Spleen (tissue), 11 donors: ENCODE measurements at regions not wholly inside any gene's neighbourhood (a gene's known extent, or its start where the extent isn't known, plus 50 kb on each side); places are given as distances from the start of the nearest gene placed in this dataset.

ENCODE experiments used
- DNase-seq: peaks from one replicate; pipeline ENCODE4 v3.0.0-alpha.2; 2020
- H3K27ac ChIP-seq, 8 donors: fragments of 200-600 bp; sonication (generic) in 7 of 8; 1 replicate in 4 of 8; 2 replicates in 4 of 8; pipeline versions ENCODE4 v1.5.0 to v1.8.0; 2016 to 2021; ENCODE audit warnings: inconsistent platforms in 4 of 8, mild to moderate bottlenecking in 4 of 8, moderate library complexity in 1 of 8
- H3K27me3 ChIP-seq, 7 donors: fragments of 200-600 bp; sonication (generic) in 6 of 7; replicated peaks in 1 of 7; 1 replicate in 4 of 7; 2 replicates in 3 of 7; pipeline versions ENCODE4 v1.5.0 to v1.8.0; 2016 to 2021; ENCODE audit warnings: inconsistent platforms in 3 of 7, mild to moderate bottlenecking in 1 of 7
- H3K36me3 ChIP-seq, 6 donors: fragments of 200-600 bp; sonication (generic) in 5 of 6; 1 replicate in 4 of 6; 2 replicates in 2 of 6; pipeline versions ENCODE4 v1.5.0 to v1.8.0; 2016 to 2021; ENCODE audit warnings: inconsistent platforms in 2 of 6
- H3K4me1 ChIP-seq, 6 donors: fragments of 200-600 bp; sonication (generic) in 5 of 6; 1 replicate in 3 of 6; 2 replicates in 3 of 6; pipeline versions ENCODE4 v1.5.0 to v1.8.0; 2016 to 2021; ENCODE audit warnings: inconsistent platforms in 3 of 6
- H3K4me3 ChIP-seq, 8 donors: fragments of 200-600 bp; sonication (generic) in 7 of 8; 1 replicate in 4 of 8; 2 replicates in 4 of 8; pipeline versions ENCODE4 v1.5.0 to v1.8.0; 2016 to 2021; ENCODE audit warnings: inconsistent platforms in 4 of 8, mild to moderate bottlenecking in 4 of 8, moderate library complexity in 2 of 8
- H3K9me3 ChIP-seq, 8 donors: fragments of 200-600 bp; sonication (generic) in 7 of 8; 1 replicate in 4 of 8; 2 replicates in 4 of 8; pipeline versions ENCODE4 v1.5.0 to v1.8.0; 2016 to 2021; ENCODE audit warnings: inconsistent platforms in 4 of 8
- POLR2A ChIP-seq, 3 donors: fragments of 450-650 bp; IDR thresholded peaks; one replicate each; pipeline ENCODE4 v1.5.1; 2017; ENCODE audit warnings: antibody characterized with exemption in 3 of 3, mild to moderate bottlenecking in 1 of 3
- POLR2AphosphoS5 ChIP-seq, 3 donors: sonication (generic); formaldehyde crosslinking; IDR thresholded peaks; one replicate each; pipeline ENCODE4 v1.5.1; 2017; ENCODE audit warnings: antibody characterized with exemption in 3 of 3
- WGBS, 5 donors: extraction: QIAGEN DNeasy Blood & Tissue Kit in 3 of 5; methylation state at CpG; one replicate each; pipeline versions ENCODE4 v1.1.5 to v1.1.7; 2013 to 2018; 5-methylcytosine and 5-hydroxymethylcytosine counted together
- intact Hi-C: fragments of 100-400 bp; cut with DNase I; formaldehyde crosslinking; loops from one replicate; pipeline ENCODE4 v1.15.0; 2023; ENCODE audit warnings: low total_unique reads
- TF ChIP-seq, protein P1 (sequence below), 11 experiments: fragments of 200-600 bp in 7 of 11; fragments of 450-650 bp in 4 of 11; sonication (generic) in 4 of 11; IDR thresholded peaks in 8 of 11; conservative IDR thresholded peaks in 3 of 11; 1 replicate in 7 of 11; 2 replicates in 4 of 11; pipeline versions ENCODE4 v1.4.0 to v1.8.0; 2016 to 2021; ENCODE audit warnings: antibody characterized with exemption in 11 of 11, inconsistent platforms in 4 of 11, mild to moderate bottlenecking in 1 of 11
- donor health status: healthy with polysubstance abuse.
- donor health status: DM: no; HTN: no; CAD: no; lungs with moderate emphysema.
- donor health status: DM: no; HTN: no; CAD: no.
- donor health status: Bipolar disorder and iron deficiency.
- donor health status: healthy.
- donor health status: DM: no; HTN: no; CAD: no.
- donor health status: DM: yes; HTN: yes; CAD: no.

DNA sequence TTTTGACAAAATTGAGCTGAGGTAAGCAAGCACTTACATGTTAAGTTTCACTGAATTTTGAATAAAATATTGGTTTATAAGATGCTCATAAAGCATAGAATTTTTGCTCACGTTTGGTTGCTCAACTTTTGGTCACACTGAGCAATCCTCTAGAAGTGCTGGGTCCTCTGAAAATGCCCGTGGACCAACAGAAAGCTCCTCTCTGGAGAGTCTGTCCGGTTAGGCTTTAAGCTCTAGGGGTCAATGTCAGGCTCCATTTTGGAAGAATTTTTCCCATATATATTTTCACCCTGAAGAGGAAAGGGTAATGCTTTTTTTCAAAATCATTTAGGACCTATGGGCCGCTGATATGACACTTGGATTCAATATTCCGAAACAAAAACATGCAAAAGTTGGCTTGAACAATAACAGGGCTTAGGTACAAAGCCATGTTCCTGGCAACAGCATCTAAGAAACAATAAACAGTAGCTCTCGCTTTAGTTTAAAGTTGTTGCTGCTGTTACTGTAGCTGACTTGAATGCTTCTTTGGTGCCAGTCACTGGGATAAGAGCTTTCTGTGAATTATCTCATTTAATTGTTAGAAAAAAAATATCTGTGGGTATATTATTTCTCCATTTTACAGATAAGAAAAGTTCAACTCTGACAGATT, 131.7 kb upstream of the ESRRG start:
- intact Hi-C loops: no loop called here
- H3K27ac ChIP-seq: no peak overlapping the region
- H3K4me1 ChIP-seq: no peaks in the 10 kb centered on the region
- no peak for TF ChIP-seq POLR2A (IDR thresholded peaks at IDR 0.05)
- TF ChIP-seq, protein P1, sequence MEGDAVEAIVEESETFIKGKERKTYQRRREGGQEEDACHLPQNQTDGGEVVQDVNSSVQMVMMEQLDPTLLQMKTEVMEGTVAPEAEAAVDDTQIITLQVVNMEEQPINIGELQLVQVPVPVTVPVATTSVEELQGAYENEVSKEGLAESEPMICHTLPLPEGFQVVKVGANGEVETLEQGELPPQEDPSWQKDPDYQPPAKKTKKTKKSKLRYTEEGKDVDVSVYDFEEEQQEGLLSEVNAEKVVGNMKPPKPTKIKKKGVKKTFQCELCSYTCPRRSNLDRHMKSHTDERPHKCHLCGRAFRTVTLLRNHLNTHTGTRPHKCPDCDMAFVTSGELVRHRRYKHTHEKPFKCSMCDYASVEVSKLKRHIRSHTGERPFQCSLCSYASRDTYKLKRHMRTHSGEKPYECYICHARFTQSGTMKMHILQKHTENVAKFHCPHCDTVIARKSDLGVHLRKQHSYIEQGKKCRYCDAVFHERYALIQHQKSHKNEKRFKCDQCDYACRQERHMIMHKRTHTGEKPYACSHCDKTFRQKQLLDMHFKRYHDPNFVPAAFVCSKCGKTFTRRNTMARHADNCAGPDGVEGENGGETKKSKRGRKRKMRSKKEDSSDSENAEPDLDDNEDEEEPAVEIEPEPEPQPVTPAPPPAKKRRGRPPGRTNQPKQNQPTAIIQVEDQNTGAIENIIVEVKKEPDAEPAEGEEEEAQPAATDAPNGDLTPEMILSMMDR (IDR thresholded peaks at IDR 0.05 in 8 of 11, conservative IDR thresholded peaks at IDR 0.05 in 3 of 11): no peak
- DNase-seq: no peak
- 77 to 89% (median 83%) methylated on average over 6 of the region's 6 CpGs for WGBS, 5 donors
- no peaks in the 10 kb centered on the region for H3K9me3 ChIP-seq
- H3K36me3 ChIP-seq: no peaks in the 10 kb centered on the region
- H3K4me3 ChIP-seq: no peak overlapping the region
- H3K27me3 ChIP-seq: no peaks in the 10 kb centered on the region

- H3K27ac ChIP-seq: no peak overlapping the region
- H3K36me3 ChIP-seq: no peaks in the 10 kb centered on the region
- TF ChIP-seq POLR2A (IDR thresholded peaks at IDR 0.05) (no peak), POLR2AphosphoS5 (IDR thresholded peaks at IDR 0.05) (no peak)
- TF ChIP-seq, protein P1 (IDR thresholded peaks at IDR 0.05 in 8 of 11, conservative IDR thresholded peaks at IDR 0.05 in 3 of 11): no peak
- no peaks in the 10 kb centered on the region for H3K4me1 ChIP-seq
- no peak for DNase-seq
- H3K4me3 ChIP-seq: no peak overlapping the region
- 79 to 91% (median 82%) methylated on average over 2 of the region's 2 CpGs for WGBS, 5 donors
- intact Hi-C loops: no loop called here
- no peaks in the 10 kb centered on the region for H3K9me3 ChIP-seq
- no peaks in the 10 kb centered on the region for H3K27me3 ChIP-seq
These were observed 127.8 kb upstream of the ESRRG start for GRCh38 chr1:216851073-216851472.

DNA sequence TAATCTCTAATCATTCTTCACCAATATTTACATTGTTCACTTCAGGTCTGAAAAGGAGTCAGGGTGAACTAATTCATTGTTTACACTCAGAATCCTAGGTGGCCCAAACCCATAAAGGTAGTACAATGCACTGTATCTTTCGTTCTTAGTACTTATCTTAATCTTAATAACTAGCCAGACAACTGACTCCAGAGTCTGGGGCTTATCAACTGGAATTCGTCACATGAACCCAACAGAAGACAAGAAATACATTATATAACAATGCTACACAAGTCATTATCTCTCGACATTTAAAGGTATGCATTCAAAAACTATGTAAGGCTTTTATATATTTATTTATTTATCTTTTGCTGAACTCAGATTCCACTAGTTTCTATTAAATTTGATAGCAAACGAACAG, 125.9 kb upstream of the ESRRG start:
- H3K27ac ChIP-seq: no peak overlapping the region
- intact Hi-C loops: no loop called here
- H3K4me3 ChIP-seq: no peak overlapping the region
- WGBS, 5 donors: 62 to 79% (median 66%) methylated on average over 4 of the region's 4 CpGs
- H3K27me3 ChIP-seq: no peaks in the 10 kb centered on the region
- no peaks in the 10 kb centered on the region for H3K9me3 ChIP-seq
- H3K36me3 ChIP-seq: no peaks in the 10 kb centered on the region
- TF ChIP-seq POLR2AphosphoS5 (IDR thresholded peaks at IDR 0.05) (no peak), POLR2A (IDR thresholded peaks at IDR 0.05) (no peak)
- TF ChIP-seq, protein P1 (IDR thresholded peaks at IDR 0.05 in 8 of 11, conservative IDR thresholded peaks at IDR 0.05 in 3 of 11): no peak
- no peak for DNase-seq
- no peaks in the 10 kb centered on the region for H3K4me1 ChIP-seq

DNA sequence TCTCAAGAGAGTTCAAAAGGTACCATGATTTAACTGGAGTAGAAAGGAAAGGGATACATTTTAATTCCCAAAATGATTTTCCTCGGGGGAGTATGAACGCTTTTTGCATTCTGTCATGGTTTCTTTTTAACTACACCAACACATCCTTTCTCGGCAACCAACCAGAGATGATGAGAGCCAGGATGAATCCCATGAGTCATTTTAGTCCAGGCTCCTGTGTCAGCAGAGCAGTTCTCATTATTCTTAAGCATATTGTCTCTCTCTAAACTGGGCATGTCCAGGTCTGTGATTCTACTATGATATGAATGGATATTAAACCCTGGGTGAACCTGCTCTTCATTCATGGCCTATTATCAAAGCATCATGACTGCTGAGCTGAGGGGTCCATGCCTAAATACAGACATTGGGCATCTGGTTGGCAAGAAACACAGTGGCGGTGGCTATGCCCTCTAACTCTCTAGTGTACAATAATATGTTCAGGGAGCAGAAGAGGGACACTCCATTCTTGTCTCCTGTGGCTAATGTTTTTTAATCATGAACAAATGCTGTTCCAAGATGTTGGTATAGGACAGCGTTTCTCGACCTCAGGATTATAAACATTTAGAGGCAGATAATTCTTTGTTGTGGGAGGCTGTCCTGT, 124.3 kb upstream of the ESRRG start:
- Histone ChIP-seq H3K9me3 (no peaks in the 10 kb centered on the region), H3K27ac (no peak overlapping the region), H3K36me3 (no peaks in the 10 kb centered on the region), H3K4me3 (no peak overlapping the region), H3K4me1 (no peaks in the 10 kb centered on the region), H3K27me3 (no peaks in the 10 kb centered on the region)
- no peak for DNase-seq
- TF ChIP-seq, protein P1 (IDR thresholded peaks at IDR 0.05 in 8 of 11, conservative IDR thresholded peaks at IDR 0.05 in 3 of 11): no peak
- TF ChIP-seq POLR2AphosphoS5 (IDR thresholded peaks at IDR 0.05): no peak
- intact Hi-C loops: no loop called here
- 80 to 93% (median 83%) methylated on average over 6 of the region's 6 CpGs for WGBS, 5 donors
